Astrocyte of the spinal cord (primary cell): ENCODE measurements at regions not wholly inside any gene's neighbourhood (a gene's known extent, or its start where the extent isn't known, plus 50 kb on each side); places are given as distances from the start of the nearest gene placed in this dataset.

Experiments used
- DNase-seq: peaks from one replicate; pipeline ENCODE4 v3.0.0; 2011; ENCODE audit warnings: low read depth, low spot score
- H3K4me3 ChIP-seq: 2 replicates; pipeline ENCODE4 v1.5.1; 2011; ENCODE audit warnings: low read depth, mild to moderate bottlenecking, low read length, moderate library complexity
- CTCF ChIP-seq: IDR thresholded peaks from 2 replicates; pipeline ENCODE4 v1.5.1; 2012; ENCODE audit warnings: low read depth, mild to moderate bottlenecking, low read length, inconsistent platforms
- in situ Hi-C: cut with HindIII; loops from 2 replicates; pipeline ENCODE4 v1.10.0; 2017; ENCODE audit warnings: low sequenced_read_pairs

- no peak overlapping the region for H3K4me3 ChIP-seq
- TF ChIP-seq CTCF = no peak
- in situ Hi-C loops = no loop called here
- DNase-seq = no peak
Observed at GRCh38 chr12:125981610-125982253, 916.5 kb downstream of the AACS start.

- no peak for TF ChIP-seq CTCF
- H3K4me3 ChIP-seq = peak overlapping the region; percentile 52
- peak; percentile 78 for DNase-seq
- in situ Hi-C loops = no loop called here
Observed at GRCh38 chr12:125983094-125983783, 918.0 kb downstream of the AACS start.

- in situ Hi-C loops = no loop called here
- no peak for TF ChIP-seq CTCF
- DNase-seq = peak; percentile 25
- H3K4me3 ChIP-seq = peak overlapping the region; percentile 52
Observed at GRCh38 chr12:125983784-125984500, 918.7 kb downstream of the AACS start.

GRCh38 chr12:125988545-125988944, 923.3 kb downstream of the AACS start:
- DNase-seq = no peak
- TF ChIP-seq CTCF = no peak
- in situ Hi-C loops = no loop called here
- H3K4me3 ChIP-seq = no peak overlapping the region

GRCh38 chr12:125989696-125990095, 924.5 kb downstream of the AACS start:
- in situ Hi-C loops = no loop called here
- TF ChIP-seq CTCF = no peak
- H3K4me3 ChIP-seq = no peak overlapping the region
- no peak for DNase-seq

GRCh38 chr12:125996443-125996842, 931.2 kb downstream of the AACS start:
- no peak overlapping the region for H3K4me3 ChIP-seq
- DNase-seq = no peak
- in situ Hi-C loops = no loop called here
- TF ChIP-seq CTCF = no peak
